ENCODE measurements at regions not wholly inside any gene's neighbourhood (a gene's known extent, or its start where the extent isn't known, plus 50 kb on each side); places are given as distances from the start of the nearest gene placed in this dataset.
"Not testable (repeated sequence)": the region's sequence is repeated elsewhere in the genome, so short reads cannot be mapped to it uniquely, and the experiment has no call there.

DNA sequence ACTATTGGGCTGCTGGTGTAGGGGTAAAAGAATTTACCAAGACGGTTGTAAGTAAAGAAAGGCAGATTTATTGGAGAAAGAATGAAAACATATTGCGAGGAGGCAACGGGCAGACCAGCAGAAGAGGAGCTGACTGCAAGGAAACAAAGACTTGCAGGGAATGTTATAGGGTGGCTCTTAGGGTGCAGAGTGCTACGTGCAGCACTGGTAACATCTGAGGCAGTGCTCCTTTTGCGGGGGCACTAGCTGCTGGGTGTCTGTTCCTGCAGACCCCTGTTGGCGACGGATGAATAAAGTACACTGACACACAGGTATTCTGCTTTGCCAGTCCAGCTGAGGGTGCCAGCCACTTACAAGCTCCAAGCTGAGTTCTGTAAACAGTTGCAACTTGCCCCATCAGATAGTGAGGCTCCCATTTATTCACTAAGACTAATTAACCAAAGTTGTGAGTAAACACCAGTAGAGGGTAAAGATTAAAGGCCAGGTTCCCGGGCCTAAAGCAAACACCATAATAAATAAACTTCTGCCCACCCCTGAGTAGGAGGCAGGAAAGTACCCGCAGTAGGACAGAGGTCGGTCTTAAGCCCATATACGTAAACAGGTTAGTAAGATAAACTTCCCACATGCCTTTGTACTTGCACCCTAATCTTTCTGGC, 140.2 kb upstream of the KCNK1 start:
- no peak for DNase-seq (ENCODE audit: low spot score)

DNA sequence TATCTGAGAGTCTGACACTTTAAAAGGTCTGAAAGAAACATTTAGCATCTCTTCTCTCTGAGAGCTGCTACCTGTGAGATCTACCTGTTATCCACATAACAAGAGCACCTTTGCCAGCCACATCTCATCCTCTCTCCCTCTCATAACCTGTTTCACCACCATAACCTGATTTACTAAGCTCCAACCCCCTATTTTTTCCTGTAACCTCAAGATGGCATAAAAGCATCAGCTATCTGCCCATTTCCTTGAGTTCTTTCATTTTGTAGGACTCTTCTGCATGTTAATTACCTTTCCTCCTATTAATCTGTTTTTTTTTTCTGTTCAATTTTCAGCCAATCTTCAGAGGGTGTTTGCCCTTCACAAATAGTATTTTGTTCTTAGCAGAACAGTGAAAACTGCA, 136.5 kb upstream of the KCNK1 start:
- peak; percentile 31 for DNase-seq (ENCODE audit: low spot score)

DNA sequence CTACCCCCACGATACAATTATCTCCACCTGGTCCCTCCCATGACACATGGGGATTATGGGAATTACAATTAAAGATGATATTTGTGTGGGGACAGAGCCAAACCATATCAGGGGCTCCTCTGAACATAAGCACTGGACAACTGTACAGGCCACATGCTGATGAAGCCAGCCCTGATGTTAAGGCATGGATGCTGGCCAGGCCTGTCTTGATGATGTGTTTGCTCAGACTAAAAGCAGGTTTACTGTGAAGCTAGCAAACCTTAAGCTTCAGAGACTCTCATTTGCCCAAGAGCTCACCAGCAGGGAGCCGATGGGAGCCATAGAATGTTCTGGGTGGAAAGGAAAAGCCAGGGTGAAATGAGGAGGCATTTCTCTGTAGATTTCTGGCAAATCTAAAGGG, 135.3 kb upstream of the KCNK1 start:
- DNase-seq (ENCODE audit: low spot score): no peak

GRCh38 chr1:233479110-233479890, 134.6 kb upstream of the KCNK1 start:
- DNase-seq (ENCODE audit: low spot score): no peak

- no peak for DNase-seq (ENCODE audit: low spot score)
Measured at GRCh38 chr1:233480198-233480597, 133.7 kb upstream of the KCNK1 start.

DNA sequence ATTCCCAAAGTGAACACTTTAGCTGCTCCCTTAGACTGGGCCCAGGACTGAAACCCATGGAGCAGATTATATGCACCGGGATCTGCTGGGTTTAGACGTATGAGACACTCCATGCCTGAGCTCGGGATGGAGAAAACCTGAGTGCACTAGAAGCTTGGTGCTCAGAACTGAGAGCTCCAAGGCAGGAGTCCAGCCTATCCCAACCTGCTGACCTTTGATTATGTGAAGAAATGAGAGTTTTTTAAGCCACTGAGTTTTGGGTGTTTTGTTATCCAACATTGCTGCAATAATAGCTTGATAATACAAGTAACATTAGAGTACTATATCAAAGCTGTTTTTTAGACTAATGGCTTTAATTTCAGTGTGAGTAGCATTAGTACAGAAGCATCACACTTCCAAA, 131.5 kb upstream of the KCNK1 start:
- no peak for DNase-seq (ENCODE audit: low spot score)

GRCh38 chr1:233485385-233485784, 128.5 kb upstream of the KCNK1 start:
- no peak for DNase-seq (ENCODE audit: low spot score)

DNA sequence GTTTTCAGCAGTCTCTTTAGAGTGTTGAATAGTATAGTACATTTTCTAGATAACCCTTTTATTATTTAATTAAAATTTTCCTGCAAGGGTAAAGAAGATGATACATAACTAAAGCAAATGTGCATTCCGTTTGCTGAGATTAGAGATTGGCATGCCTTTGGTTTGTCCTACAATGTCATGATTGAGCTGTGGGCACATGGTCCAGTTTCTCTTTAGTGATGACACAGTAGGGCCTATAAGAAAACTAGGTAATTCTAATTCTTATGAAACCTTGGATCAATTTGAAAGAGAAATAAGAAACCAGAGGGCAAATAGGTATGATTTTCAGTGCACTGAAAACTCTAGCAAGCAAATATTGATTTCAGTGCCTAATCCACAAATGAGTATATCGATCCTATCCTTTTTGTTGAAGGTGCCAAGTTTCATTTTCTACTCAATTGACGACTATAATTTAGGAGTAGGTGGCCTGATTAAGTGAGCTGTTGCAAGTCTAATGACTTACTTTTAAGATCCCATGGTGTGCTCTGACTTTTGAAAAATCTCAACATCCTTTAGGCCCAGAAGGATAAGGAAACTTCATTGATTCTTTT, 128.0 kb upstream of the KCNK1 start:
- no peak for DNase-seq (ENCODE audit: low spot score)

- no peak for DNase-seq (ENCODE audit: low spot score)
Measured at GRCh38 chr1:233487408-233487807, 126.5 kb upstream of the KCNK1 start.

- no peak for DNase-seq (ENCODE audit: low spot score)
Measured at GRCh38 chr1:233489411-233489810, 124.5 kb upstream of the KCNK1 start.

- no peak for DNase-seq (ENCODE audit: low spot score)
Measured at GRCh38 chr1:233490488-233490887, 123.4 kb upstream of the KCNK1 start.

DNA sequence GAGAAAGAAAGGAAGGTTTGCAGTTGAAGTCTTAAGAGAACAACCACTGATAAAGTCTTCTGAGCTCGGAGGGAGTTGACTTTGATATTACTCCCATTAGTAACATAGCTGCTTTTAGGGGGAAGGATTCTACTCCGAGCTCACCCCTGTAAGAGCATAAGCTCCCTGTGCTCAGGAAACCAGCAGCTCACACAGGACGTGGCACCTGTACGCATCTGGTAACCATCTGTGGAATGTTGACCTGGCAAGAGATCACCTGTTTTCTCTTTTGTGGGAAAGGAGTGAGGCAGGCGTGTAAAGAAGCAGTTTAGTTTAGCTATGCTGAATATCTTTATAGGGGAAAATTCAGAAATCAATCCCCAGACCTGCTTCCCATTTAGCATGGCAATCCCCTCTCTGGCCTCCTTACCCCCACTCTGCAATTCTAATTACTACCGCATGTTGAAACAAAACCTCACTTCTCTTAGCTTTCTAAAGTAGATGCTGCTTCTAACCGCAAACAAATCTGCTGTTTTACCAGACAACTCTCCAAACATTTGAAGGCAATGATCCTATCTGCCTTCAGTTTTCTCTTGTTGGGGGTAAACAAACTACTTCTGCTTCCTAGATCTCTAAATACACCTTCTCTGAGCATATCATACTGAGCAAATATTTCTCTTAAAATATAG, 121.8 kb upstream of the KCNK1 start:
- DNase-seq (ENCODE audit: low spot score): no peak

GRCh38 chr1:233496993-233497392, 116.9 kb upstream of the KCNK1 start:
- DNase-seq (ENCODE audit: low spot score): no peak

GRCh38 chr1:233497679-233498078, 116.2 kb upstream of the KCNK1 start:
- no peak for DNase-seq (ENCODE audit: low spot score)

GRCh38 chr1:233500106-233500505, 113.8 kb upstream of the KCNK1 start:
- DNase-seq (ENCODE audit: low spot score): no peak

GRCh38 chr1:233503366-233503954, 110.4 kb upstream of the KCNK1 start:
- no peak for DNase-seq (ENCODE audit: low spot score)

GRCh38 chr1:233505130-233505529, 108.8 kb upstream of the KCNK1 start:
- no peak for DNase-seq (ENCODE audit: low spot score)

- not testable (repeated sequence) for DNase-seq (ENCODE audit: low spot score)
Measured at GRCh38 chr1:233505889-233506288, 108.0 kb upstream of the KCNK1 start.

- DNase-seq (ENCODE audit: low spot score): peak; percentile 20
Measured at GRCh38 chr1:233509526-233509925, 104.4 kb upstream of the KCNK1 start.

DNA sequence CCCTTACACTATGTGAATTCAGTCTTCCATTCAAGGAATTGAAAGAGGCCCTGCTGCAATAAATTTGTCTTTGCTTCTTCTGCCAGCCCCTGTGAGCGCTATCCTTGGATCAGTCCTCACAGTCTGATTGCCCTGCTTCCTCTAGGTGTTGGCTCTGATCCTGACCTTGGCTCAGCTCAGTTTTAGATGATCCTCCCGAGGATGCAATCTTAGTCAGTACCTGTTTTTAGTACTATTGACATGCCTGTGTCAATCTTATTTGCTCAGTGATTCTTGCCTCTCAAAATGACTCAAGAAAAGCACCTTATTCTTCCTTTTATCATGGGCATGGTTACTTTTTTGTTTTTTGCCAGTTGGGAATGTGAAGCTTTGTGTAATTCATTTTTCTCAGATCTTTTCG, 101.4 kb upstream of the KCNK1 start:
- DNase-seq (ENCODE audit: low spot score): no peak

- no peak for DNase-seq (ENCODE audit: low spot score)
Measured at GRCh38 chr1:233513431-233513830, 100.5 kb upstream of the KCNK1 start.

GRCh38 chr1:233514946-233515391, 98.9 kb upstream of the KCNK1 start:
- DNase-seq (ENCODE audit: low spot score): no peak

Measured in globus pallidus (tissue), 1 donor.